HG03135 (cell line): ENCODE measurements at regions not wholly inside any gene's neighbourhood (a gene's known extent, or its start where the extent isn't known, plus 50 kb on each side); places are given as distances from the start of the nearest gene placed in this dataset.
"Not testable (repeated sequence)": the region's sequence is repeated elsewhere in the genome, so short reads cannot be mapped to it uniquely, and the experiment has no call there.

Experiments used
- ATAC-seq: cut with Tn5 transposase; IDR thresholded peaks from one replicate; pipeline ENCODE4 v1.9.1; 2021; ENCODE audit warnings: mild to moderate bottlenecking, moderate library complexity; ENCODE audit not compliant: unreplicated experiment

DNA sequence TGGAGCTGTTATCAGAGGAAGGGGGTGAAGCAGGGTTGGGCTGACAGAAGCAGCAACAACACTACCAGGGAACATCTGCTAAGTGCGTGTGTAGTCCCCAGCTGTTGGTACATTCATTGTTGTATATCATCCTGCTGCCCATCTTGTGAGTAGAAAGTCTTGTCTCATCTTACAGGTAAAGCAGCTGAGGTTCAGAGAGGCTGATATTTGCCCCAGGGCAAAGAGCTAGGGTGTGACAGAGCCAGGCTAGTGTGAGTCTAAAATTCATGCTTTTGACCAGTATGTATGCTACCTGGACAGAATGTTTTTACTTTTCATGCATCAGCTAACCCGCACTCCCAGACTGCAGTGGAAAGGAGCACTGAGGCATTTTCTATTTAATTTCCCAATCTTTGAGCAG, 221.6 kb downstream of the STK31 start:
- no peak for ATAC-seq

GRCh38 chr7:23938215-23938614, 228.2 kb downstream of the STK31 start:
- no peak for ATAC-seq

GRCh38 chr7:23938937-23939552, 229.0 kb downstream of the STK31 start:
- no peak for ATAC-seq

DNA sequence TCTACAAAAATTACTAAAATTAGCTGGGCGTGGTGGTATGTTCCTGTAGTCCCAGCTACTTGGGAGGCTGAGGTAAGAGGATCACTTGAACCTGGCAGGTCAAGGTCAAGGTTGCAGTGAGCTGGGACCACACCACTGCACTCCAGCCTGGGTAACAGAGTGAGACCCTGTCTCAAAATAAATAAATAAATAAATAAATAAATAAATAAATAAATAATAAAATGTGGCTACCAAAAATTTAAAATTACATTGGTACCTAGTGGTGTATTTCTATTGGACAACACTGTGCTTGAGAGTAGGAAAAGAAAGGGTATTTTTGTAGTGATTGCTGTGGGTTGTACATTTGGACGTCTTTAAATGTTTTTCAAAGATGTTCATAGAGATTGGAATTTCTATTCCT, 229.7 kb downstream of the STK31 start:
- not testable (repeated sequence) for ATAC-seq

DNA sequence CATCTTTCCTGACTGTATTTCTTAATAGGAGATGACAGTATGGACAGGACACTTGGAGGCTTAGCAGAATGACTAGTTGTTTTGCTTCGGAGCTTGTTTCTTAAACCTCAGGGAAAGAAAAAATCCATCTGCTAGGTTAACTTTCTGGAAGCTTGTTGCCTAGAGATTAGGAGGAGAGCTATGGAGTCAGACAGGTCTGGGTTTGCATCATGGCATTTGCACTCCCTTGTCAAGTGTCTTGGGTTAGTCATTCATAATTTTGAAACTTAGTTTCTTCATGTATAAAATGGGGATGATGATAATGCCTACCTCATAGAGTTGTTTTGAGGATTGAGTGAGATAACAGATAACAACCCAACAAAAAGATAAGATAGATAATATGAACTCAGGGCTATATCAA, 231.5 kb downstream of the STK31 start:
- no peak for ATAC-seq

- no peak for ATAC-seq
Observed at GRCh38 chr7:23942032-23942431, 232.0 kb downstream of the STK31 start.

GRCh38 chr7:23944131-23944530, 234.1 kb downstream of the STK31 start:
- no peak for ATAC-seq

DNA sequence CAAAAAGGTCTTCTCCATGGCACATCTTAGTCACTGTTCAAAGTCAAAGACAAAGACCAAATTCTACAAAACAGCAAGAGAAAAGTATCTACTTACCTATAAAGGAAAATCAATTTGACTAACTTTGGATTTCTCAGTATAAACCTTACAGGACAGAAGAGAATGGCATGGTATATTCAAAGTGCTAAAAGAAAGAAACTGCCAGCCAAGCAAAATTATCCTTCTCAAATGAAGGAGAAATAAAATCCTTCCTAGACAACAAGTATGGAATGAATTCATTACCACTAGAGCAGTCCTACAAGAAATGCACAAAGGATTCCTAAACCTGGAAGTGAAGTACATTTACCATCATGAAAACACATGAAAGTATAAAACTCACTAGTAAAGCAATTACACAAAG, 235.5 kb downstream of the STK31 start:
- ATAC-seq = no peak

DNA sequence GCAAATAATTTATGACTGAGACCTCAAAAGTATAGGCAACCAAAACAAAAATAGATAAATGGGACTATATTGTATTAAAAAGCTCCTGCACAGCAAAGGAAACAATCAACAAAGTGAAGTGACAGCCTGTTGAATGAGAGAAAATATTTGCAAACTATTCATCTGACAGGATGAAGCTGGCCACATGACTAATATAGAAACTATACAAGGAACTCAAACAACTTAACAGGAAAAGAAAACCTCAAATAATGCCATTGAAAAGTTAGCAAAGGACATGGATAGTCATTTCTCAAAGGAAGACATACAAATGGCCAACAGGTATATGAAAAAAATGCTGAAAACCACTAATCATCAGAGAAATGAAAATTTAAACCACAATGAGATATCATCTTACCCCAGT, 245.1 kb downstream of the STK31 start:
- no peak for ATAC-seq

DNA sequence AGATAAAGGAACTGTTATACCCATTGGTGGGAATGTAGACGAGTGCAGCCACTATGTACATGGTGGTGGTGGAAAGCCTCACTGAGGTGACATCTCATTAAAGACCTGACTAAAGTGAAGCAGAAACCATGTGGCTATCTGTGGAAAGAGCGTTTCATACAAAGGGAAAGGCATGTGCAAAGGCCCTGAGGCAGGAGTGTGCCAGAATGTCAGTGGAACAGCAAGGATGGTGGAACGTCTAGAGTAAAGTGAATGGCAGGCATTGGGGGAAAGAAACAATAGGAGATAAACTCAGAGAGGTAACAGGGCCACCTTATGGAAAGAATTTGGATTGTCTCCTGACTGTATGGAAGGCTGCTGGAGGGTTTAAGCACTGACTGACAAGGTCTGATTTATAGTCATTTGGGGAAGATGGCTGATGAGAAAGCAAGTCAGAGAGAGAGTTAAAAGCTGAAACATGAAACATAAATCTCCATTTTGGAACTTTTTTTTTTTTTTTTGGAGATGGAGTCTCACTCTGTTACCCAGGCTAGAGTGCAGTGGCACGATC, 245.7 kb downstream of the STK31 start:
- ATAC-seq = no peak

DNA sequence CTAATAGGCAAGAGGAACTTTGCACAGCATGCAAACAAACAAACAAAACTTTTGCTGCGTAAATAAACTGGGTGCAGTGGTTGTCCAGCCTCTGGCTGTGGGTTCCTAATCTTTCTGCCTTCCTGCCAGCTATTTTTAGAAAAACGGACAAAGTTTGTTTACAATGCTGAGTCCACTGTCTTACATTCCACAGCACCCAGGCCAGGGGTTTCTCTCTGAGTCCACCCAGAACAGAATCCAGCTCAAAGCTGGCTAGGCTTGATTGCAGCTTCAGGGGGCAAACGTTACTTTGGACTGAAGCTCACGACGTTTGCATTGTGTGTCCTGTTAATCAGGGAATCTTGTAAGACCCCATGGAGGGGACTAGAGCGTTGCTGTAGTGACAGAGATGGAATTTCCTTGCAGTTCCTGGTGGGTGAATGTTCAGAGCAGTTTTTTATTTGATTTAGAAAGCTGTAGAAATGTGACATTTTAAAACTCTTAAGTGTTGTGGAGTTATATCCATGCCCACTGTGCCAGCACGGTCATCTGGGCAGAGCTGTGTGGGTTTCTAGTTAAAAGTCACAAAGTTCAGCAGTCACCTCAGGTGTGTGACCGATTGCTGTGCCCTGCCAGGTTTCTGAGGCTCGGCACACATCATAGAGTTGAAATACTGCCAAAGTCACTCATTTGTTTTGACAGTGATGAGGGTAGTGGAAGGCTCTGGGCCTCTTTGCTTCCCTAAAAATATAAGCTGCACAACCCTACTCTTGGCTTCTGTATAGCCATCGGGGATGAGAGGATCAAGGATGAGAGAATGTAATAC, 247.0 kb downstream of the STK31 start:
- no peak for ATAC-seq

DNA sequence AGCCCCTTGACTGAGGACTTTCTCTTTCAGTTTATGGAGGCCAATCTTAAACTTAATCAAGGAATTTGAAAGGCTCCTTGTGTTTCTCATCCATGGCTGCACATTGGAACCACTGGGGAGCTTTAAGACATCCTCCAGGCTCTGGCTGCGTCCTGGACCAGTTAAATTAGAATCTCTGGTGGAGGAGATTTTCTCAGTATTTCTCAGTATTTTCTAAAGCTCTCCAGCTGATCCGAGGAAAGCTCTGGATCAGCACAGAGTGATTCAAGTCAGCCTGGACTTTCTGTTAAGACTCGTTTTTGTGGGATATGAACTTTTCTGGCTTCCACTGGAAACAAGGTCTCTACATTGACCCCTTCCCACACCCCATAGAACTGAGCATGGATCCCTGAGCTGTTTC, 249.8 kb downstream of the STK31 start:
- ATAC-seq = no peak

- ATAC-seq = no peak
Observed at GRCh38 chr7:23960361-23960760, 250.3 kb downstream of the STK31 start.

- ATAC-seq = no peak
Observed at GRCh38 chr7:23963461-23964165, 253.6 kb downstream of the STK31 start.

DNA sequence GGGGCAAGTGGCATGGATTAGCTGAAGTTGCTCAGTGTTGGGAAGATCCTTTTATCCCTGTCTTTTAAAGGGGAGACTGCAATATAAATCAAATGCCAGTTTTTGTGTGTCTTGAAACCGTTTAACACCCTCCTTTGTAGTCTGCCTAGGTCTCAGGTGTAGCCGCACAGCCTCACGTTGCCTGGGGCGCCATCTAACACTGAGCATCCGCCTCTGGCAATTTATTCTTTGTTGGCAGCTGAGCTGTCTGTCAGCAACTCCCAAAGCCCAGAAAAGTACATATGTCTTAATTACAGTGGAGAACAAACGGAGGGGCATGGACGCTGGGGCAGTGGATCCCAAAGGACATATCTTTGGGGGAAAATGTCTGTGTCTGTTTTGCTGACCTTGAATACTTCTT, 254.7 kb downstream of the STK31 start:
- no peak for ATAC-seq

- ATAC-seq = no peak
Observed at GRCh38 chr7:23965296-23965695, 255.3 kb downstream of the STK31 start.

DNA sequence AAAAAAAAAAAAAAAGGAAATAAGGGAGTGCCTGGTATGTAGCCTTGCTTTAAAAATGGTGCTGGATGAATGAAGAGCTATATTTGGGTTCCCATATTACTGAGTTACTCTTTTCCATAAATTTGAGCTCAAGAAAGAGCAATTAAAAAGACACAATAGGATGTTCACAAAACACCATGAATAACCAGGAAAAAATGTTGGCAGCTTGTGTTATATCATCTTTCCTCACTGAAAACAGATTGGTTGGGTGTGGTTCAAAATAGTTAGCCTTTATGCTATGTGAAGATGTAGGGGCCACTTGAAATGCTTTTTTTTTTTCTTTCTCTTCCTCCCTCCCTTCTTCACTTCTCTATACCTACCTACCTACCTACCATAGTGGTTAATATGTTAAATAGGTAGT, 256.9 kb downstream of the STK31 start:
- ATAC-seq = no peak

DNA sequence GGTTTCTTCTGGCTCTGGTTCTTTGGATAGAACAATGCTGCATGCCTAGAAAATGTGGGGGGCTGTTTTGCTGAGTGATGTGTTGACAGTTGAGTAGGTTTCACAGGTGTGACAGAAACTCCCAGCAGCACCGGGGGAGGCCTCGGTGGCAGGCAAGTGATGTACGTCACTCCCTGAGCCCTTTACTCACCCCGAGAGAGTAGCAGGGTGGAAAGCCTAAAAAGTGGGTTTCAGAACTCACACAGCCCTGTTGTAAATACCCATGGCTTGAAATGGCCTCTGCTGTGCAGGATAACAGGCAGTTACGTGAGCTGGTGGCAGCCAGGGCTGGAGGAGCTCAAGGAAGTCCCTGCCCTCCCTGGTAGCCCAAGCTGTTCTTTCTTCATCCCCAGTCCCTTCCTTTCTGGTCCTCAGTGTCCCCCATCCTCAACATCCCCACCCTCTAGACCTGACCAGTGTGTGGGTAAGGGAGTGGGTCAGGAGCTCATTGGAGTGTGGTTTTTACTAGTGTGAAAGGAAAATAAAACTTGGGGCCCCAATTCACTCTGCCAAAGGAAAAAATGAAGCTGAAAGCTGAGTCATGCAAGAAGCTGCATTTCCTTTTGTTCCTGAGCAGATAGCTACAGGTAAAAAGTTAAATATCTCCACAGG, 258.1 kb downstream of the STK31 start:
- ATAC-seq = no peak

GRCh38 chr7:23968791-23969190, 258.8 kb downstream of the STK31 start:
- ATAC-seq = no peak

DNA sequence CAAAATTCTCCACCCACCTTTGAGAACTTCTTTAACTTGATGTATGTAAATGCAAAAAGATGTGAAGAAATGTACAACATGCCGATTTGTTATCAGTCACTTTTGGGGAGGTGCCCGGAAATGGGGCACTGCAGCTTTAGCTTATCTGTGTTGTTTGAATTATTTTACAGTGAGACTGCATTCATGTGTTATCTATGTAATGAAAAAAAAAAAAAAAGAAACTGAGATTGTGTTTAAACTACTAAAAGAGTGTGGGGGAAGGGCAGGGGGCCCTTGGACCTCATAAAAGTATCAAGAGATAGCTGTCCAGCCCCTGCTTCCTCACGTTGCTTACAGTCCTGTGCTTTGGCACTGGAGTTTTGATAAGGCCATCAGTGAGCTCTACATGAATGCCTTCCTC, 259.4 kb downstream of the STK31 start:
- no peak for ATAC-seq

- no peak for ATAC-seq
Observed at GRCh38 chr7:23970193-23970592, 260.2 kb downstream of the STK31 start.
